ENCODE measurements at regions not wholly inside any gene's neighbourhood (a gene's known extent, or its start where the extent isn't known, plus 50 kb on each side); places are given as distances from the start of the nearest gene placed in this dataset.
"Not testable (repeated sequence)": the region's sequence is repeated elsewhere in the genome, so short reads cannot be mapped to it uniquely, and the experiment has no call there.

GRCh38 chr6:167212713-167213005 lies 54.9 kb upstream of the GPR31 start:
- no peak for DNase-seq
- H3K18ac ChIP-seq (ENCODE audit: low read length), result no peak overlapping the region
- H2BK5ac ChIP-seq (ENCODE audit: low read length), result no peak overlapping the region
- no peak overlapping the region for H4K5ac ChIP-seq (ENCODE audit: low read length)
- no peaks in the 10 kb centered on the region for H3K79me2 ChIP-seq (ENCODE audit: control insufficient read depth, insufficient read depth, low read length)
- H3K4me3 ChIP-seq (ENCODE audit: low read length), result no peak overlapping the region
- no peaks in the 10 kb centered on the region for H3K36me3 ChIP-seq (ENCODE audit: control insufficient read depth, insufficient read depth, low read length)
- WGBS (ENCODE audit: extremely low coverage, insufficient coverage, low lambda C conversion rate), result no CpG with 5 or more reads among the region's 4 CpGs
- no peak overlapping the region for H3K4me2 ChIP-seq (ENCODE audit: low read length)
- no peaks in the 10 kb centered on the region for H3K79me1 ChIP-seq (ENCODE audit: low read length)
- no peak overlapping the region for H2AK5ac ChIP-seq (ENCODE audit: low read length)
- no peaks in the 10 kb centered on the region for H3K4me1 ChIP-seq (ENCODE audit: control insufficient read depth, low read depth, low read length)
- no peaks in the 10 kb centered on the region for H3K27me3 ChIP-seq (ENCODE audit: insufficient read depth, low read length, poor library complexity)
- no peak overlapping the region for H3K9ac ChIP-seq (ENCODE audit: low read length)
- no peak overlapping the region for H3K56ac ChIP-seq (ENCODE audit: low read length)
- H2BK15ac ChIP-seq (replicated peaks; ENCODE audit: low read depth), result no peak overlapping the region
- no peak overlapping the region for H3K27ac ChIP-seq (ENCODE audit: low read depth, low read length)
- H3K23ac ChIP-seq (ENCODE audit: low read length), result no peak overlapping the region
- no peak overlapping the region for H3K4ac ChIP-seq (ENCODE audit: low read depth, low read length)
- no peak overlapping the region for H4K8ac ChIP-seq (ENCODE audit: low read depth, low read length)
- no peak overlapping the region for H2BK120ac ChIP-seq (ENCODE audit: low read depth, low read length)

GRCh38 chr6:167214206-167214605 lies 56.4 kb upstream of the GPR31 start:
- H2BK5ac ChIP-seq (ENCODE audit: low read length), result no peak overlapping the region
- no CpG with 5 or more reads among the region's 10 CpGs for WGBS (ENCODE audit: extremely low coverage, insufficient coverage, low lambda C conversion rate)
- H2BK15ac ChIP-seq (replicated peaks; ENCODE audit: low read depth), result no peak overlapping the region
- H2AK5ac ChIP-seq (ENCODE audit: low read length), result no peak overlapping the region
- no peaks in the 10 kb centered on the region for H3K27me3 ChIP-seq (ENCODE audit: insufficient read depth, low read length, poor library complexity)
- no peak overlapping the region for H3K56ac ChIP-seq (ENCODE audit: low read length)
- no peak overlapping the region for H3K4me3 ChIP-seq (ENCODE audit: low read length)
- no peak overlapping the region for H3K4ac ChIP-seq (ENCODE audit: low read depth, low read length)
- H4K8ac ChIP-seq (ENCODE audit: low read depth, low read length), result no peak overlapping the region
- H4K5ac ChIP-seq (ENCODE audit: low read length), result no peak overlapping the region
- H2BK120ac ChIP-seq (ENCODE audit: low read depth, low read length), result no peak overlapping the region
- H3K36me3 ChIP-seq (ENCODE audit: control insufficient read depth, insufficient read depth, low read length), result no peaks in the 10 kb centered on the region
- H3K9ac ChIP-seq (ENCODE audit: low read length), result no peak overlapping the region
- no peak overlapping the region for H3K4me2 ChIP-seq (ENCODE audit: low read length)
- no peaks in the 10 kb centered on the region for H3K4me1 ChIP-seq (ENCODE audit: control insufficient read depth, low read depth, low read length)
- H3K79me1 ChIP-seq (ENCODE audit: low read length), result no peaks in the 10 kb centered on the region
- DNase-seq, result no peak
- no peak overlapping the region for H3K27ac ChIP-seq (ENCODE audit: low read depth, low read length)
- H3K23ac ChIP-seq (ENCODE audit: low read length), result no peak overlapping the region
- no peak overlapping the region for H3K18ac ChIP-seq (ENCODE audit: low read length)
- H3K79me2 ChIP-seq (ENCODE audit: control insufficient read depth, insufficient read depth, low read length), result no peaks in the 10 kb centered on the region

- H3K4ac ChIP-seq (ENCODE audit: low read depth, low read length); H3K27me3 ChIP-seq (ENCODE audit: insufficient read depth, low read length, poor library complexity): not testable (repeated sequence)
Observed at GRCh38 chr6:167215429-167216250, 57.9 kb upstream of the GPR31 start.

GRCh38 chr6:167216390-167217050 lies 58.7 kb upstream of the GPR31 start:
- not testable (repeated sequence) for H2BK120ac ChIP-seq (ENCODE audit: low read depth, low read length); H4K5ac ChIP-seq (ENCODE audit: low read length); H2BK15ac ChIP-seq (replicated peaks; ENCODE audit: low read depth); H3K4me3 ChIP-seq (ENCODE audit: low read length); H3K4ac ChIP-seq (ENCODE audit: low read depth, low read length); H3K79me2 ChIP-seq (ENCODE audit: control insufficient read depth, insufficient read depth, low read length); H3K4me2 ChIP-seq (ENCODE audit: low read length); H3K79me1 ChIP-seq (ENCODE audit: low read length); H2AK5ac ChIP-seq (ENCODE audit: low read length); H3K9ac ChIP-seq (ENCODE audit: low read length); H3K4me1 ChIP-seq (ENCODE audit: control insufficient read depth, low read depth, low read length); H2BK5ac ChIP-seq (ENCODE audit: low read length); H3K56ac ChIP-seq (ENCODE audit: low read length); H3K36me3 ChIP-seq (ENCODE audit: control insufficient read depth, insufficient read depth, low read length); H3K23ac ChIP-seq (ENCODE audit: low read length); H3K18ac ChIP-seq (ENCODE audit: low read length); H4K8ac ChIP-seq (ENCODE audit: low read depth, low read length); DNase-seq; H3K27me3 ChIP-seq (ENCODE audit: insufficient read depth, low read length, poor library complexity); H3K27ac ChIP-seq (ENCODE audit: low read depth, low read length)
- no CpG with 5 or more reads among the region's 15 CpGs for WGBS (ENCODE audit: extremely low coverage, insufficient coverage, low lambda C conversion rate)

More at GRCh38 chr6:167215429-167216250, 57.9 kb upstream of the GPR31 start:
- H3K79me1 ChIP-seq (ENCODE audit: low read length); H3K56ac ChIP-seq (ENCODE audit: low read length); H2BK120ac ChIP-seq (ENCODE audit: low read depth, low read length); H3K18ac ChIP-seq (ENCODE audit: low read length); H3K9ac ChIP-seq (ENCODE audit: low read length); H3K4me2 ChIP-seq (ENCODE audit: low read length); H3K79me2 ChIP-seq (ENCODE audit: control insufficient read depth, insufficient read depth, low read length); H2BK15ac ChIP-seq (replicated peaks; ENCODE audit: low read depth); H3K4me3 ChIP-seq (ENCODE audit: low read length); H3K27ac ChIP-seq (ENCODE audit: low read depth, low read length); H3K23ac ChIP-seq (ENCODE audit: low read length); H4K5ac ChIP-seq (ENCODE audit: low read length); H2BK5ac ChIP-seq (ENCODE audit: low read length); H2AK5ac ChIP-seq (ENCODE audit: low read length); DNase-seq; H4K8ac ChIP-seq (ENCODE audit: low read depth, low read length); H3K4me1 ChIP-seq (ENCODE audit: control insufficient read depth, low read depth, low read length); H3K36me3 ChIP-seq (ENCODE audit: control insufficient read depth, insufficient read depth, low read length): not testable (repeated sequence)
- WGBS (ENCODE audit: extremely low coverage, insufficient coverage, low lambda C conversion rate), result no CpG with 5 or more reads among the region's 15 CpGs

GRCh38 chr6:167217073-167217472 lies 59.3 kb upstream of the GPR31 start:
- H3K27me3 ChIP-seq (ENCODE audit: insufficient read depth, low read length, poor library complexity); H3K4me2 ChIP-seq (ENCODE audit: low read length); H3K36me3 ChIP-seq (ENCODE audit: control insufficient read depth, insufficient read depth, low read length); H3K56ac ChIP-seq (ENCODE audit: low read length); H3K27ac ChIP-seq (ENCODE audit: low read depth, low read length); H3K9ac ChIP-seq (ENCODE audit: low read length); H3K4ac ChIP-seq (ENCODE audit: low read depth, low read length); H4K8ac ChIP-seq (ENCODE audit: low read depth, low read length); DNase-seq; H2AK5ac ChIP-seq (ENCODE audit: low read length); H4K5ac ChIP-seq (ENCODE audit: low read length); H2BK120ac ChIP-seq (ENCODE audit: low read depth, low read length); H3K4me3 ChIP-seq (ENCODE audit: low read length); H3K4me1 ChIP-seq (ENCODE audit: control insufficient read depth, low read depth, low read length); H3K18ac ChIP-seq (ENCODE audit: low read length); H3K79me1 ChIP-seq (ENCODE audit: low read length); H3K79me2 ChIP-seq (ENCODE audit: control insufficient read depth, insufficient read depth, low read length); H2BK5ac ChIP-seq (ENCODE audit: low read length); H2BK15ac ChIP-seq (replicated peaks; ENCODE audit: low read depth); H3K23ac ChIP-seq (ENCODE audit: low read length): not testable (repeated sequence)
- no CpG with 5 or more reads among the region's 4 CpGs for WGBS (ENCODE audit: extremely low coverage, insufficient coverage, low lambda C conversion rate)

Measured in mesendoderm (in vitro differentiated cells).